ENCODE measurements at regions not wholly inside any gene's neighbourhood (a gene's known extent, or its start where the extent isn't known, plus 50 kb on each side); places are given as distances from the start of the nearest gene placed in this dataset.
"Not testable (repeated sequence)": the region's sequence is repeated elsewhere in the genome, so short reads cannot be mapped to it uniquely, and the experiment has no call there.

DNA sequence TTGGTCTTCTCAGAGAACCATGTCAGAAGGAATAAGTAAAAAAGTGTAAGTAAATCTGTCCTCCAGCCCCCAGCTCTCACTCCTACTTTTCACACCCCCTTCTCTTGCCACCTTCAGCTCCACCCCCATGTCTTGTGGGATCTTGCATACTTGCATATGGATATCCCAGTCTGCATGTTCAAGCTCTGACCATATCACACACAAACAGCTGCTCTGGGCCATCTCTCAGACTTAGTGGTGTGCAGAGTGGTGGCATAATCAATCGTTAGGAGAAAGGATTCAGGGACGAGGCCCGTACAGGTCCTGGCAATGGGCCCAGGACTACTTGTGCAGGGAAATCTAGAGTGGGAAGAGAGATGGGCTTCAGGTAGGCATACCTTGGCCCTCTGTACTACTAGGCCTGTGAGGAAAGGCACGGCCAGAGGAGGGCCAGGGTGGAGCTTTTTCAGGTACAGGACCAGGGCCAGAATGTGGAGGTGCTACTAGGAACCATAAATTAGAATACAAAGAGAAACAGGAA is 112.0 kb upstream of the SGK1 start:
- no peaks in the 10 kb centered on the region for H3K27me3 ChIP-seq (ENCODE audit: insufficient read depth, low read depth)
- H3K79me2 ChIP-seq (ENCODE audit: insufficient read depth, low read depth) = no peaks in the 10 kb centered on the region
- no peak overlapping the region for H3K4me3 ChIP-seq (IDR thresholded peaks at IDR 0.05; ENCODE audit: insufficient read depth, low read depth, low read length)
- H3K4me1 ChIP-seq (ENCODE audit: low read depth, poor library complexity, severe bottlenecking) = no peaks in the 10 kb centered on the region
- no peaks in the 10 kb centered on the region; the same call in 1 of the 2 replicates for H3K36me3 ChIP-seq (ENCODE audit: insufficient read depth)
- H3K4me2 ChIP-seq = no peak overlapping the region
- TF ChIP-seq, protein P1, sequence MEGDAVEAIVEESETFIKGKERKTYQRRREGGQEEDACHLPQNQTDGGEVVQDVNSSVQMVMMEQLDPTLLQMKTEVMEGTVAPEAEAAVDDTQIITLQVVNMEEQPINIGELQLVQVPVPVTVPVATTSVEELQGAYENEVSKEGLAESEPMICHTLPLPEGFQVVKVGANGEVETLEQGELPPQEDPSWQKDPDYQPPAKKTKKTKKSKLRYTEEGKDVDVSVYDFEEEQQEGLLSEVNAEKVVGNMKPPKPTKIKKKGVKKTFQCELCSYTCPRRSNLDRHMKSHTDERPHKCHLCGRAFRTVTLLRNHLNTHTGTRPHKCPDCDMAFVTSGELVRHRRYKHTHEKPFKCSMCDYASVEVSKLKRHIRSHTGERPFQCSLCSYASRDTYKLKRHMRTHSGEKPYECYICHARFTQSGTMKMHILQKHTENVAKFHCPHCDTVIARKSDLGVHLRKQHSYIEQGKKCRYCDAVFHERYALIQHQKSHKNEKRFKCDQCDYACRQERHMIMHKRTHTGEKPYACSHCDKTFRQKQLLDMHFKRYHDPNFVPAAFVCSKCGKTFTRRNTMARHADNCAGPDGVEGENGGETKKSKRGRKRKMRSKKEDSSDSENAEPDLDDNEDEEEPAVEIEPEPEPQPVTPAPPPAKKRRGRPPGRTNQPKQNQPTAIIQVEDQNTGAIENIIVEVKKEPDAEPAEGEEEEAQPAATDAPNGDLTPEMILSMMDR (conservative IDR thresholded peaks at IDR 0.05; ENCODE audit: low read depth, low read length) = no peak
- no peak overlapping the region for H3K27ac ChIP-seq
- no peak overlapping the region for H3K9ac ChIP-seq
- H2AFZ ChIP-seq (ENCODE audit: low read depth) = no peak overlapping the region
- no peaks in the 10 kb centered on the region for H4K20me1 ChIP-seq (ENCODE audit: insufficient read depth)

DNA sequence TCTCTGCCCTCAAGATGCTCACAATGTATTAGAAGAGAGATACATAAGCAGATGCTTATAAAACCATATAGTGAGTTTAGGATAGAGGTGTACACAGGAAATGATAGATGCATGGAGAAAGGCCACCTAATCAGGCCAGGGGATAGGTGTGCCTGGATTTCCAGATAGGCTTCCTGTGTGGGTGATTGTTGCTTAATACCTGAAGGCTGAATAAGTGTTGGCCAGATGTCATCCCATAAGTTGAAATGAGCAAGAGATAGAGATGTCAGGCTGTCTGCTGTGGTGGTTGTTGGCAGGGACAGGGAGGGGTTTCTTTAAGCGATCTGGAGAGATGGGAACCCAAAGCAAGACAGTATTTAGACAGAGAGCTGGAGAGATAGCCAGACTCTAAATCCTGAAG is 109.8 kb upstream of the SGK1 start:
- TF ChIP-seq, protein P1 (conservative IDR thresholded peaks at IDR 0.05; ENCODE audit: low read depth, low read length) = no peak
- no peaks in the 10 kb centered on the region for H3K4me1 ChIP-seq (ENCODE audit: low read depth, poor library complexity, severe bottlenecking)

DNA sequence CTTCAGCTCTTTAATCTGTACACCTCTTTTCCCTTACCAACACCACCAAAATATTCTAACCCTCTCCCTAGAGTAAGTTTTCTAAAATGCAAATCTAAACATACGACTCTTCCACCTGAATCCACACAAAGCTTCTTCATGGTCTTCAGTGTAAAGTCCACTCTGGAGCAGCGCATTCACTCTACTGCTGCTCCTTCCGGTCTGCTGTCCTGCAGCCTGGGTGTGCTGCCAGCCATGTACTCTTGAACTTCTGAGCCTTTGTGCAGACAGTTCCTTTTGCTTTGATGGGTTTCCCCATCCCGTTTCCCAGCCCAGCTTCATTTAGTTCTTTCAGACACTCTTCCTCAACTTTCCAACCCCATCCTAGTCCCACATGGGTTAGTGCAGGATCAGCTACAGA is 108.7 kb upstream of the SGK1 start:
- Histone ChIP-seq H3K27me3 (ENCODE audit: insufficient read depth, low read depth) (no peaks in the 10 kb centered on the region), H3K4me2 (no peak overlapping the region), H3K36me3 (ENCODE audit: insufficient read depth) (no peaks in the 10 kb centered on the region), H3K79me2 (ENCODE audit: insufficient read depth, low read depth) (no peaks in the 10 kb centered on the region), H4K20me1 (ENCODE audit: insufficient read depth) (no peaks in the 10 kb centered on the region), H2AFZ (ENCODE audit: low read depth) (no peak overlapping the region), H3K4me1 (ENCODE audit: low read depth, poor library complexity, severe bottlenecking) (no peaks in the 10 kb centered on the region), H3K4me3 (IDR thresholded peaks at IDR 0.05; ENCODE audit: insufficient read depth, low read depth, low read length) (no peak overlapping the region), H3K27ac (no peak overlapping the region), H3K9ac (no peak overlapping the region)
- TF ChIP-seq, protein P1 (conservative IDR thresholded peaks at IDR 0.05; ENCODE audit: low read depth, low read length) = no peak

More for the DNA sequence above, 109.8 kb upstream of the SGK1 start:
- Histone ChIP-seq H3K4me2 (no peak overlapping the region), H2AFZ (ENCODE audit: low read depth) (no peak overlapping the region), H3K4me3 (IDR thresholded peaks at IDR 0.05; ENCODE audit: insufficient read depth, low read depth, low read length) (no peak overlapping the region), H3K79me2 (ENCODE audit: insufficient read depth, low read depth) (no peaks in the 10 kb centered on the region), H4K20me1 (ENCODE audit: insufficient read depth) (no peaks in the 10 kb centered on the region), H3K27ac (no peak overlapping the region), H3K36me3 (ENCODE audit: insufficient read depth) (no peaks in the 10 kb centered on the region; the same call in 1 of the 2 replicates), H3K27me3 (ENCODE audit: insufficient read depth, low read depth) (no peaks in the 10 kb centered on the region), H3K9ac (no peak overlapping the region)

DNA sequence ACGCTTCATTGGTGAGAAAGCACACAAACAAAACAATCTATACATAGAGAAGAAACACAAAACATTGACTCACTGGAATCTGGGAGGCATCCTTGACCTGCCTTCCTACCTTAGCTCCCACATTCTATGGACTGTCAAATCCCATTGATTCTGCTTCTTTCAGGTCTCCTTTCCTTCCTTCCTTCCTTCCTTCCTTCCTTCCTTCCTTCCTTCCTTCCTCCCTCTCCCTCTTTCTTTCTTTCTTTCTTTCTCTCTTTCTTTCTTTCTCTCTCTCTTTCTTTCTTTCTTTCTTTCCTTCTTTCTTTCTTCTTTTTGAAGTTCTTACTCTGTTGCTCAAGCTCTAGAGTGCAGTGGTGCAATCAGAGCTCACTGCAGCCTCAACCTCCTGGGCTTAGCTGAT is 108.0 kb upstream of the SGK1 start:
- not testable (repeated sequence) for H2AFZ ChIP-seq (ENCODE audit: low read depth)

DNA sequence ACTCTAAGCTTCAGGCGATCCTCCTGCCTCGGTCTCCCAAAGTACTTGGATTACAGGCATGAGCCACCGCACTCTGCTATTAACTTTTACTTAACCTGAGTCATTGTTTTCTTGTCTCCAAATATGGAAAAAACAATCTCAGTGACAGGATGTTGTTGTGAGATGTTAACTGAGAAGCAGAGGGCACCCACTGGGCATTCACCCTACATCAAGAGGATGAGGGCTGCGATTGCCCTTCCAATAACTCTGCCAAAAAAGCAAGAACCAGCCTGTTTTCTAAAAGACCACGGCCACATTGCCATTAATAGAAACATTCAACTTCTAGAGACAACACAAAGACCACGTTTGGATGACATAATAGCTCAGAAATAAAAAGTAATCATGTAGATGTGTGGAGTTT is 107.6 kb upstream of the SGK1 start:
- no peak overlapping the region for H3K4me2 ChIP-seq
- TF ChIP-seq, protein P1 (conservative IDR thresholded peaks at IDR 0.05; ENCODE audit: low read depth, low read length) = no peak
- H3K9ac ChIP-seq = no peak overlapping the region

More for the DNA sequence above, 108.0 kb upstream of the SGK1 start:
- not testable (repeated sequence) for H3K27me3 ChIP-seq (ENCODE audit: insufficient read depth, low read depth); H3K27ac ChIP-seq; H3K4me2 ChIP-seq; H3K36me3 ChIP-seq (ENCODE audit: insufficient read depth); H3K4me3 ChIP-seq (IDR thresholded peaks at IDR 0.05; ENCODE audit: insufficient read depth, low read depth, low read length); H4K20me1 ChIP-seq (ENCODE audit: insufficient read depth); H3K4me1 ChIP-seq (ENCODE audit: low read depth, poor library complexity, severe bottlenecking); H3K79me2 ChIP-seq (ENCODE audit: insufficient read depth, low read depth); H3K9ac ChIP-seq

More for the DNA sequence above, 107.6 kb upstream of the SGK1 start:
- H3K27ac ChIP-seq = no peak overlapping the region
- no peak overlapping the region for H2AFZ ChIP-seq (ENCODE audit: low read depth)
- H3K4me3 ChIP-seq (IDR thresholded peaks at IDR 0.05; ENCODE audit: insufficient read depth, low read depth, low read length) = no peak overlapping the region
- no peaks in the 10 kb centered on the region for H3K4me1 ChIP-seq (ENCODE audit: low read depth, poor library complexity, severe bottlenecking)
- no peaks in the 10 kb centered on the region for H3K27me3 ChIP-seq (ENCODE audit: insufficient read depth, low read depth)
- no peaks in the 10 kb centered on the region for H3K36me3 ChIP-seq (ENCODE audit: insufficient read depth)
- no peaks in the 10 kb centered on the region for H3K79me2 ChIP-seq (ENCODE audit: insufficient read depth, low read depth)
- H4K20me1 ChIP-seq (ENCODE audit: insufficient read depth) = no peaks in the 10 kb centered on the region

All from KMS-11 (cell line).